ENCODE measurements at regions not wholly inside any gene's neighbourhood (a gene's known extent, or its start where the extent isn't known, plus 50 kb on each side); places are given as distances from the start of the nearest gene placed in this dataset.

GRCh38 chr2:48826986-48827385 lies 71.5 kb upstream of the LHCGR start:
- TF ChIP-seq POLR2A (IDR thresholded peaks at IDR 0.05; ENCODE audit: low read depth) = no peak
- no peak for TF ChIP-seq POLR2AphosphoS5 (IDR thresholded peaks at IDR 0.05)
- TF ChIP-seq CTCF (IDR thresholded peaks at IDR 0.05) = no peak
